Spleen (tissue), 11 donors: ENCODE measurements at regions not wholly inside any gene's neighbourhood (a gene's known extent, or its start where the extent isn't known, plus 50 kb on each side); places are given as distances from the start of the nearest gene placed in this dataset.

ENCODE experiments used
- DNase-seq: peaks from one replicate; pipeline ENCODE4 v3.0.0-alpha.2; 2020
- H3K27ac ChIP-seq, 8 donors: fragments of 200-600 bp; sonication (generic) in 7 of 8; 1 replicate in 4 of 8; 2 replicates in 4 of 8; pipeline versions ENCODE4 v1.5.0 to v1.8.0; 2016 to 2021; ENCODE audit warnings: inconsistent platforms in 4 of 8, mild to moderate bottlenecking in 4 of 8, moderate library complexity in 1 of 8
- H3K27me3 ChIP-seq, 7 donors: fragments of 200-600 bp; sonication (generic) in 6 of 7; replicated peaks in 1 of 7; 1 replicate in 4 of 7; 2 replicates in 3 of 7; pipeline versions ENCODE4 v1.5.0 to v1.8.0; 2016 to 2021; ENCODE audit warnings: inconsistent platforms in 3 of 7, mild to moderate bottlenecking in 1 of 7
- H3K36me3 ChIP-seq, 6 donors: fragments of 200-600 bp; sonication (generic) in 5 of 6; 1 replicate in 4 of 6; 2 replicates in 2 of 6; pipeline versions ENCODE4 v1.5.0 to v1.8.0; 2016 to 2021; ENCODE audit warnings: inconsistent platforms in 2 of 6
- H3K4me1 ChIP-seq, 6 donors: fragments of 200-600 bp; sonication (generic) in 5 of 6; 1 replicate in 3 of 6; 2 replicates in 3 of 6; pipeline versions ENCODE4 v1.5.0 to v1.8.0; 2016 to 2021; ENCODE audit warnings: inconsistent platforms in 3 of 6
- H3K4me3 ChIP-seq, 8 donors: fragments of 200-600 bp; sonication (generic) in 7 of 8; 1 replicate in 4 of 8; 2 replicates in 4 of 8; pipeline versions ENCODE4 v1.5.0 to v1.8.0; 2016 to 2021; ENCODE audit warnings: inconsistent platforms in 4 of 8, mild to moderate bottlenecking in 4 of 8, moderate library complexity in 2 of 8
- H3K9me3 ChIP-seq, 8 donors: fragments of 200-600 bp; sonication (generic) in 7 of 8; 1 replicate in 4 of 8; 2 replicates in 4 of 8; pipeline versions ENCODE4 v1.5.0 to v1.8.0; 2016 to 2021; ENCODE audit warnings: inconsistent platforms in 4 of 8
- POLR2A ChIP-seq, 3 donors: fragments of 450-650 bp; IDR thresholded peaks; one replicate each; pipeline ENCODE4 v1.5.1; 2017; ENCODE audit warnings: antibody characterized with exemption in 3 of 3, mild to moderate bottlenecking in 1 of 3
- POLR2AphosphoS5 ChIP-seq, 3 donors: sonication (generic); formaldehyde crosslinking; IDR thresholded peaks; one replicate each; pipeline ENCODE4 v1.5.1; 2017; ENCODE audit warnings: antibody characterized with exemption in 3 of 3
- WGBS, 5 donors: extraction: QIAGEN DNeasy Blood & Tissue Kit in 3 of 5; methylation state at CpG; one replicate each; pipeline versions ENCODE4 v1.1.5 to v1.1.7; 2013 to 2018; 5-methylcytosine and 5-hydroxymethylcytosine counted together
- intact Hi-C: fragments of 100-400 bp; cut with DNase I; formaldehyde crosslinking; loops from one replicate; pipeline ENCODE4 v1.15.0; 2023; ENCODE audit warnings: low total_unique reads
- TF ChIP-seq, protein P1 (sequence below), 11 experiments: fragments of 200-600 bp in 7 of 11; fragments of 450-650 bp in 4 of 11; sonication (generic) in 4 of 11; IDR thresholded peaks in 8 of 11; conservative IDR thresholded peaks in 3 of 11; 1 replicate in 7 of 11; 2 replicates in 4 of 11; pipeline versions ENCODE4 v1.4.0 to v1.8.0; 2016 to 2021; ENCODE audit warnings: antibody characterized with exemption in 11 of 11, inconsistent platforms in 4 of 11, mild to moderate bottlenecking in 1 of 11
- donor health status: healthy with polysubstance abuse.
- donor health status: DM: no; HTN: no; CAD: no; lungs with moderate emphysema.
- donor health status: DM: no; HTN: no; CAD: no.
- donor health status: Bipolar disorder and iron deficiency.
- donor health status: healthy.
- donor health status: DM: no; HTN: no; CAD: no.
- donor health status: DM: yes; HTN: yes; CAD: no.

DNA sequence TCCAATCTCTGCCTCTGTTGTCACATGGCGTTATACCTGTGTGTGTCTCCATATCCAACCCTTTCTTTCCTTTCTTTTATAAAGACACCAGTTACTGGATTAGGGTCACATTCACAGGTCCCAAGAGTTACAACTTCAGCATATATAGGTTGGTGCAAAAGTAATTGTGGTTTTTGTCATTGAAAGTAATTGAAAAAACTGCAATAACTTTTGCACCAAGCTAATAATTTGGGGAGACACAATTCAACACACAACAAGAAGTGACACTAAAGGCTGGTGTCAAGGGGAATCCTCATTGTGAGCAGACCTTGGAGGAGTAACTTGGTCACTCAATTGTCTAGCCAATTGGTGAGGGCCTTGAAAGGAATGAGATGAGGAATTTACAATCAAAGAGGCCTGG lies 1366.1 kb downstream of the PCDH9 start:
- peaks cover 0 to 9% (median 0%) of the 10 kb centered on the region in 8 donors for H3K9me3 ChIP-seq
- H3K27me3 ChIP-seq: no peaks in the 10 kb centered on the region
- intact Hi-C loops: no loop called here
- TF ChIP-seq, protein P1, sequence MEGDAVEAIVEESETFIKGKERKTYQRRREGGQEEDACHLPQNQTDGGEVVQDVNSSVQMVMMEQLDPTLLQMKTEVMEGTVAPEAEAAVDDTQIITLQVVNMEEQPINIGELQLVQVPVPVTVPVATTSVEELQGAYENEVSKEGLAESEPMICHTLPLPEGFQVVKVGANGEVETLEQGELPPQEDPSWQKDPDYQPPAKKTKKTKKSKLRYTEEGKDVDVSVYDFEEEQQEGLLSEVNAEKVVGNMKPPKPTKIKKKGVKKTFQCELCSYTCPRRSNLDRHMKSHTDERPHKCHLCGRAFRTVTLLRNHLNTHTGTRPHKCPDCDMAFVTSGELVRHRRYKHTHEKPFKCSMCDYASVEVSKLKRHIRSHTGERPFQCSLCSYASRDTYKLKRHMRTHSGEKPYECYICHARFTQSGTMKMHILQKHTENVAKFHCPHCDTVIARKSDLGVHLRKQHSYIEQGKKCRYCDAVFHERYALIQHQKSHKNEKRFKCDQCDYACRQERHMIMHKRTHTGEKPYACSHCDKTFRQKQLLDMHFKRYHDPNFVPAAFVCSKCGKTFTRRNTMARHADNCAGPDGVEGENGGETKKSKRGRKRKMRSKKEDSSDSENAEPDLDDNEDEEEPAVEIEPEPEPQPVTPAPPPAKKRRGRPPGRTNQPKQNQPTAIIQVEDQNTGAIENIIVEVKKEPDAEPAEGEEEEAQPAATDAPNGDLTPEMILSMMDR (IDR thresholded peaks at IDR 0.05 in 8 of 11, conservative IDR thresholded peaks at IDR 0.05 in 3 of 11): no peak
- TF ChIP-seq POLR2AphosphoS5 (IDR thresholded peaks at IDR 0.05): no peak
- no peak for TF ChIP-seq POLR2A (IDR thresholded peaks at IDR 0.05)
- H3K27ac ChIP-seq: no peak overlapping the region
- DNase-seq: no peak
- WGBS, 5 donors: 72 to 84% (median 80%) methylated on average over 1 of the region's 1 CpG
- no peaks in the 10 kb centered on the region for H3K4me1 ChIP-seq
- H3K36me3 ChIP-seq: no peaks in the 10 kb centered on the region
- H3K4me3 ChIP-seq: no peak overlapping the region

DNA sequence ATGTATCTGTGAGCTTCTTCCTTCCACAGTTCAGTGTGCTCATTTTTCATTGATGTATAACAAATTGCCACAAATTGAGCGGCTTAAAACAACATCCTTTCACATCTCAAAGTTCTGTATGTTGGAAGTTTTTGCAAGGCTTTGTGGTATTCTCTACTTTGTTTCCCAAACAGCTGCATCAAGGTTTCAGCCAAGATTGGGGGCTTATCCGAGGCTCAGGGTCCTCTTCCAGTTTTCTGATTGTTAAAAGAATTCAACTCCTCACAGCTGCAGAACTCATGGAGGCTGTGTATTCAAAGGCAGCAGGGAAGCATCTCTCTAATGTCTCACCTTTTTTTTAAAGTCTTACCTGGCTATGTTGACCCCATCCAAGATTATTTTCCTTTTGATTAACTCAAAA lies 1369.8 kb downstream of the PCDH9 start:
- 66 to 88% (median 77%) methylated on average over 2 of the region's 2 CpGs for WGBS, 5 donors
- Histone ChIP-seq H3K4me1 (no peaks in the 10 kb centered on the region), H3K4me3 (no peak overlapping the region), H3K27me3 (no peaks in the 10 kb centered on the region), H3K27ac (no peak overlapping the region), H3K9me3 (peaks cover 0 to 5% (median 0%) of the 10 kb centered on the region in 8 donors), H3K36me3 (no peaks in the 10 kb centered on the region)
- DNase-seq: no peak
- TF ChIP-seq, protein P1 (IDR thresholded peaks at IDR 0.05 in 8 of 11, conservative IDR thresholded peaks at IDR 0.05 in 3 of 11): no peak
- TF ChIP-seq POLR2AphosphoS5 (IDR thresholded peaks at IDR 0.05): no peak
- no peak for TF ChIP-seq POLR2A (IDR thresholded peaks at IDR 0.05)
- intact Hi-C loops: no loop called here

DNA sequence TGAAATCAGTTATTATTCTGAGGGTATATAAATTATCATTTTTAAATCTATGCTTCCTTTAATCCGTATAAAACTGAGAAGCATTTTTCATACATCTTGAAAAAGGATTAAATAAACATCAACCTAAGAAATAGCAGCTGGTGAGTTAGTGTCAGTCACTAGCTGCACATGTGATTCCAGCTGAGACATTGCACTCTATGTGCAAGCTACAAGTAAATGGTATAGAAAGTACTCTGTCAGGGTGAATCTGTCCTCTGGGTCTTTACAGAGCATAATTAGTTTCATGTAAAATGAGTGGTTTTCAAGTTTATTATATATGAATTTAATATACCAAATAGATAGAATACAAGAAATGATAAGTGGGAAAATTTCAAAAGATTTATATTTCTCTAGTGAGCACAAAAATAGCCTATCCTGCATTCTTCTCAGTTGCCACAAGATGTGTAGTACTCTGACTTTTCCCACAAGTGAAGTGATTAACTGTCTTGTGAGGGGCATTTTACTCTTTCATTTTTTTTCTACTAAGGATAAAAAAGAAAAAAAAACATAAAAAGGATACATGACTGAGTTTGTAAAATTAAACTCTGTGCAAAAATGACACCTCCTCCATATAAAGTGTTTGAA lies 1372.1 kb downstream of the PCDH9 start:
- no peak for DNase-seq
- H3K4me1 ChIP-seq: no peaks in the 10 kb centered on the region
- TF ChIP-seq, protein P1 (IDR thresholded peaks at IDR 0.05 in 8 of 11, conservative IDR thresholded peaks at IDR 0.05 in 3 of 11): no peak
- no peak for TF ChIP-seq POLR2A (IDR thresholded peaks at IDR 0.05)
- TF ChIP-seq POLR2AphosphoS5 (IDR thresholded peaks at IDR 0.05): no peak
- intact Hi-C loops: no loop called here
- H3K9me3 ChIP-seq: no peaks in the 10 kb centered on the region
- H3K36me3 ChIP-seq: no peaks in the 10 kb centered on the region
- H3K4me3 ChIP-seq: no peak overlapping the region
- no peaks in the 10 kb centered on the region for H3K27me3 ChIP-seq
- 64 to 80% (median 78%) methylated on average over 1 of the region's 1 CpG for WGBS, 5 donors
- no peak overlapping the region for H3K27ac ChIP-seq

DNA sequence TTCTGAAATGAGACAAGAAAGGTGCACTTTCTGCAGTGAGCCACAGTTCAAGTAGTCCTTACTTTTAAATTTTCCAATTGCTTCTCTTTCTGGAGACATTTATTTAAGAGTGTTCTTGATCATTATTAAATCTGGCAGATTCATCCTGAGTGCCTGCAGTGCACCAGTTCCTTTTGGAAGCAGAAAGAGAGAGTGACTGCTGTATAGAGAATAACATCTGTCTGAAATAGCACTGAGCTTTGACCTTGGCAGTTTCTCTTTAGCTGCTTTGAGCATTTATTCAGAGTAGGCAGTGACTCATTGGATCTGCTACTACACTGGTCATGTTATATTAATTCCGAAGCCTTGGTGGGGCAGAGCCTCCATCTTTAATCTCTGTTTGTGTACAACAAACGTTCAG lies 1373.7 kb downstream of the PCDH9 start:
- Histone ChIP-seq H3K9me3 (no peaks in the 10 kb centered on the region), H3K27ac (no peak overlapping the region), H3K36me3 (no peaks in the 10 kb centered on the region), H3K4me3 (no peak overlapping the region), H3K27me3 (no peaks in the 10 kb centered on the region), H3K4me1 (no peaks in the 10 kb centered on the region)
- no peak for DNase-seq
- intact Hi-C loops: no loop called here
- TF ChIP-seq POLR2A (IDR thresholded peaks at IDR 0.05) (no peak), POLR2AphosphoS5 (IDR thresholded peaks at IDR 0.05) (no peak)
- TF ChIP-seq, protein P1 (IDR thresholded peaks at IDR 0.05 in 8 of 11, conservative IDR thresholded peaks at IDR 0.05 in 3 of 11): no peak
- 74 to 79% (median 78%) methylated on average over 2 of the region's 2 CpGs for WGBS, 5 donors
